H1 (cell line): ENCODE measurements at regions not wholly inside any gene's neighbourhood (a gene's known extent, or its start where the extent isn't known, plus 50 kb on each side); places are given as distances from the start of the nearest gene placed in this dataset.

Experiments
- BRCA1 ChIP-seq: IDR thresholded peaks from 2 replicates; pipeline ENCODE4 v1.6.1; 2012; ENCODE audit warnings: low read depth, low read length, improper control_type of control experiment
- EZH2 ChIP-seq: fragments of 200-600 bp; sonication (generic); IDR thresholded peaks from 2 replicates; pipeline ENCODE4 v1.7.1; 2012; ENCODE audit warnings: low read depth, mild to moderate bottlenecking, moderate library complexity, low read length, inconsistent platforms; ENCODE audit not compliant: severe bottlenecking
- KDM1A ChIP-seq: fragments of 200-600, 300-600 bp; sonication (generic); IDR thresholded peaks from 2 replicates; pipeline ENCODE4 v1.7.1; 2016; ENCODE audit warnings: mild to moderate bottlenecking, low read length, borderline replicate concordance
- POLR2A ChIP-seq, 2 experiments: IDR thresholded peaks; 1 replicate in 1 of 2; 2 replicates in 1 of 2; pipeline ENCODE4 v1.6.1; 2011; ENCODE audit warnings: low read depth in 2 of 2, low read length in 2 of 2, mild to moderate bottlenecking in 2 of 2; ENCODE audit errors: control extremely low read depth in 1 of 2
- POU5F1 ChIP-seq: IDR thresholded peaks from 2 replicates; pipeline ENCODE4 v1.6.1; 2011; ENCODE audit warnings: low read depth, mild to moderate bottlenecking, low read length, moderate library complexity
- RFX5 ChIP-seq: IDR thresholded peaks from 2 replicates; pipeline ENCODE4 v1.6.1; 2011; ENCODE audit warnings: low read depth, low read length, improper control_type of control experiment, borderline replicate concordance
- SP1 ChIP-seq: IDR thresholded peaks from 2 replicates; pipeline ENCODE4 v1.6.1; 2011; ENCODE audit warnings: low read depth, low read length
- ZNF274 ChIP-seq: IDR thresholded peaks from 2 replicates; pipeline ENCODE4 v1.7.0; 2012; ENCODE audit warnings: low read length, borderline replicate concordance; ENCODE audit errors: extremely low read depth
- TF ChIP-seq, protein P1 (sequence below), 3 experiments: IDR thresholded peaks; 1 replicate in 2 of 3; 2 replicates in 1 of 3; pipeline versions ENCODE4 v1.5.1 to v1.6.1; 2011; ENCODE audit warnings: low read length in 3 of 3, mild to moderate bottlenecking in 3 of 3, inconsistent platforms in 2 of 3, low read depth in 1 of 3, moderate library complexity in 1 of 3; ENCODE audit not compliant: insufficient read depth in 1 of 3; ENCODE audit errors: control extremely low read depth in 1 of 3
- TF ChIP-seq, protein P2 (sequence below): IDR thresholded peaks from 2 replicates; pipeline ENCODE4 v1.6.1; 2011; ENCODE audit warnings: low read depth, mild to moderate bottlenecking, low read length; ENCODE audit not compliant: insufficient read depth

DNA sequence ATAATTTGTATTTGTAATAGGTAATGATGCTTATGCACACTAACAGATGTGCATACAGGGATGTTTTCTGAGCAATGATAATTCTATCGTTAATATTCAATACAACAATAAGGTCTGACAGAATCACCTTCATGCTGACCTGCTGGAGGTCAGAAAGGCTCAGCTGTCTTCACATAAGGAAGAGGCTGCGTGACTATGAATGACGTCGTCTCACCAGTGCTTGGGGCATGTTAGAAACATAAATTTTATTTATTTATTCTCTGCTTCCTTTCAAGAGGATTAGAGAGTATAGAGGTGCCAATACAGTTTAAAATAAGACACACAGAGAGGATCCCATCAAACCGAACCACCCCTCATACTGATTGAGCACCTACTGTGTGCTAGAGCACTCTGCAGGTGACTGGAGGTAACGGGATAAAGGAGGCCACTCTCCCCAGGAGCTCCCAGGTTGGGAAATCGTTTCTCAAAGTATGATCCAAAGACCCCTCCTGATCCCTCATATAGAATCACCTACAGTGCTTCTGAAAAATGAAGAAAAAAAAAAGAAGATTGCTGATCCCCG is 265.6 kb upstream of the NPVF start:
- TF ChIP-seq RFX5 (no peak), KDM1A (no peak), SP1 (no peak), EZH2 (no peak), BRCA1 (no peak), ZNF274 (no peak), POLR2A (IDR thresholded peaks at IDR 0.05; ENCODE audit: control extremely low read depth in 1 of 2, low read depth in 2 of 2, low read length in 2 of 2) (no peak), POU5F1 (no peak)
- TF ChIP-seq, protein P1, sequence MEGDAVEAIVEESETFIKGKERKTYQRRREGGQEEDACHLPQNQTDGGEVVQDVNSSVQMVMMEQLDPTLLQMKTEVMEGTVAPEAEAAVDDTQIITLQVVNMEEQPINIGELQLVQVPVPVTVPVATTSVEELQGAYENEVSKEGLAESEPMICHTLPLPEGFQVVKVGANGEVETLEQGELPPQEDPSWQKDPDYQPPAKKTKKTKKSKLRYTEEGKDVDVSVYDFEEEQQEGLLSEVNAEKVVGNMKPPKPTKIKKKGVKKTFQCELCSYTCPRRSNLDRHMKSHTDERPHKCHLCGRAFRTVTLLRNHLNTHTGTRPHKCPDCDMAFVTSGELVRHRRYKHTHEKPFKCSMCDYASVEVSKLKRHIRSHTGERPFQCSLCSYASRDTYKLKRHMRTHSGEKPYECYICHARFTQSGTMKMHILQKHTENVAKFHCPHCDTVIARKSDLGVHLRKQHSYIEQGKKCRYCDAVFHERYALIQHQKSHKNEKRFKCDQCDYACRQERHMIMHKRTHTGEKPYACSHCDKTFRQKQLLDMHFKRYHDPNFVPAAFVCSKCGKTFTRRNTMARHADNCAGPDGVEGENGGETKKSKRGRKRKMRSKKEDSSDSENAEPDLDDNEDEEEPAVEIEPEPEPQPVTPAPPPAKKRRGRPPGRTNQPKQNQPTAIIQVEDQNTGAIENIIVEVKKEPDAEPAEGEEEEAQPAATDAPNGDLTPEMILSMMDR (IDR thresholded peaks at IDR 0.05; ENCODE audit: control extremely low read depth in 1 of 3, insufficient read depth in 1 of 3, low read depth in 1 of 3, low read length in 3 of 3): no peak
- TF ChIP-seq, protein P2, sequence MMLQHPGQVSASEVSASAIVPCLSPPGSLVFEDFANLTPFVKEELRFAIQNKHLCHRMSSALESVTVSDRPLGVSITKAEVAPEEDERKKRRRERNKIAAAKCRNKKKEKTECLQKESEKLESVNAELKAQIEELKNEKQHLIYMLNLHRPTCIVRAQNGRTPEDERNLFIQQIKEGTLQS: no peak
